ENCODE measurements at regions not wholly inside any gene's neighbourhood (a gene's known extent, or its start where the extent isn't known, plus 50 kb on each side); places are given as distances from the start of the nearest gene placed in this dataset.

DNA sequence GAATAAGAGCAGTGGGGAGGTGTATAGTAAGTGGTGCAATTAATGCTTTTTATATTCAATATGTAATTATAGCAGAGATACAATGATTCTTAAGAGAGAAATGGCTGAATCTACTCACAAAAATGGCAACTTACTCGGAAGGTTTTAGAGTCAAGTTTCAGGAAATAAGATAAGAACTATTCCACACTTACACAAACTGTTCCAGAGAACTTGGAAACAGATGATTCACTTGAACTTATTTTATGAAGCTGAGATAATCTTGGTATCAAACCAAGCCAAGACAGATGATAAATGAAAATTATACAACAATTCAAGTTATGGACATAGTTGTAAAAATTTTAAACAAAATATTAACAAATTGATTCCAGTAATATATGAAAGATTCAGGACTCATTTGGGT lies 311.3 kb upstream of the HS3ST1 start (continued):
- TF ChIP-seq ZNF671 (CRISPR knock-in tag; IDR thresholded peaks at IDR 0.05) = no peak
- TF ChIP-seq, protein P1, sequence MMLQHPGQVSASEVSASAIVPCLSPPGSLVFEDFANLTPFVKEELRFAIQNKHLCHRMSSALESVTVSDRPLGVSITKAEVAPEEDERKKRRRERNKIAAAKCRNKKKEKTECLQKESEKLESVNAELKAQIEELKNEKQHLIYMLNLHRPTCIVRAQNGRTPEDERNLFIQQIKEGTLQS (CRISPR knock-in tag; conservative IDR thresholded peaks at IDR 0.05) = no peak
- no peak for TF ChIP-seq GRHL2 (CRISPR knock-in tag; IDR thresholded peaks at IDR 0.05; ENCODE audit: insufficient replicate concordance, severe bottlenecking)
- no peak for TF ChIP-seq GTF2I (CRISPR knock-in tag; conservative IDR thresholded peaks at IDR 0.05)
- TF ChIP-seq, protein P2, sequence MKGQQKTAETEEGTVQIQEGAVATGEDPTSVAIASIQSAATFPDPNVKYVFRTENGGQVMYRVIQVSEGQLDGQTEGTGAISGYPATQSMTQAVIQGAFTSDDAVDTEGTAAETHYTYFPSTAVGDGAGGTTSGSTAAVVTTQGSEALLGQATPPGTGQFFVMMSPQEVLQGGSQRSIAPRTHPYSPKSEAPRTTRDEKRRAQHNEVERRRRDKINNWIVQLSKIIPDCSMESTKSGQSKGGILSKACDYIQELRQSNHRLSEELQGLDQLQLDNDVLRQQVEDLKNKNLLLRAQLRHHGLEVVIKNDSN (CRISPR knock-in tag; IDR thresholded peaks at IDR 0.05) = no peak
- no peak for TF ChIP-seq NR3C1 (CRISPR knock-in tag; conservative IDR thresholded peaks at IDR 0.05; ENCODE audit: low read depth)
- TF ChIP-seq ZNF121 (CRISPR knock-in tag; IDR thresholded peaks at IDR 0.05) = no peak

DNA sequence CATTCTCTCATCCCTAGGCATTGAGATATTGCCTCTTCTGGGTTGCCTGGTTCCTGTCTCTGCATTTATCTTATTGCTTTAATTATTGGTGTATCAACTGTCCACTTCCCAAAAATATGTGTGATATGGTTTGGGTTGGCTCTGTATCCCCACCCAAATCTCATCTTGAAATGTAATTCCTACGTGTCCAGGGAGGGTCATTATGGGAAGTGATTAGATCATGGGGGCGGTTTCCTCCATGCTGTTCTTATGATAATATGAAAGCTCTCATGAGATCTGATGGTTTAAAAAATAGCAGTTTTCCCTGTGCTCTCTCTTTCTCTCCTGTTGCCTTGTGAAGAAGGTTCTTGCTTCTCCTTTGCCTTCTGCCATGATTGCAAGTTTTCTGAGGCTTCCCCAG lies 308.3 kb upstream of the HS3ST1 start:
- TF ChIP-seq, protein P3, sequence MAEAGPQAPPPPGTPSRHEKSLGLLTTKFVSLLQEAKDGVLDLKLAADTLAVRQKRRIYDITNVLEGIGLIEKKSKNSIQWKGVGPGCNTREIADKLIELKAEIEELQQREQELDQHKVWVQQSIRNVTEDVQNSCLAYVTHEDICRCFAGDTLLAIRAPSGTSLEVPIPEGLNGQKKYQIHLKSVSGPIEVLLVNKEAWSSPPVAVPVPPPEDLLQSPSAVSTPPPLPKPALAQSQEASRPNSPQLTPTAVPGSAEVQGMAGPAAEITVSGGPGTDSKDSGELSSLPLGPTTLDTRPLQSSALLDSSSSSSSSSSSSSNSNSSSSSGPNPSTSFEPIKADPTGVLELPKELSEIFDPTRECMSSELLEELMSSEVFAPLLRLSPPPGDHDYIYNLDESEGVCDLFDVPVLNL (CRISPR knock-in tag; IDR thresholded peaks at IDR 0.05; ENCODE audit: borderline replicate concordance, low read depth) = no peak
- TF ChIP-seq, protein P4, sequence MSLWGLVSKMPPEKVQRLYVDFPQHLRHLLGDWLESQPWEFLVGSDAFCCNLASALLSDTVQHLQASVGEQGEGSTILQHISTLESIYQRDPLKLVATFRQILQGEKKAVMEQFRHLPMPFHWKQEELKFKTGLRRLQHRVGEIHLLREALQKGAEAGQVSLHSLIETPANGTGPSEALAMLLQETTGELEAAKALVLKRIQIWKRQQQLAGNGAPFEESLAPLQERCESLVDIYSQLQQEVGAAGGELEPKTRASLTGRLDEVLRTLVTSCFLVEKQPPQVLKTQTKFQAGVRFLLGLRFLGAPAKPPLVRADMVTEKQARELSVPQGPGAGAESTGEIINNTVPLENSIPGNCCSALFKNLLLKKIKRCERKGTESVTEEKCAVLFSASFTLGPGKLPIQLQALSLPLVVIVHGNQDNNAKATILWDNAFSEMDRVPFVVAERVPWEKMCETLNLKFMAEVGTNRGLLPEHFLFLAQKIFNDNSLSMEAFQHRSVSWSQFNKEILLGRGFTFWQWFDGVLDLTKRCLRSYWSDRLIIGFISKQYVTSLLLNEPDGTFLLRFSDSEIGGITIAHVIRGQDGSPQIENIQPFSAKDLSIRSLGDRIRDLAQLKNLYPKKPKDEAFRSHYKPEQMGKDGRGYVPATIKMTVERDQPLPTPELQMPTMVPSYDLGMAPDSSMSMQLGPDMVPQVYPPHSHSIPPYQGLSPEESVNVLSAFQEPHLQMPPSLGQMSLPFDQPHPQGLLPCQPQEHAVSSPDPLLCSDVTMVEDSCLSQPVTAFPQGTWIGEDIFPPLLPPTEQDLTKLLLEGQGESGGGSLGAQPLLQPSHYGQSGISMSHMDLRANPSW (CRISPR knock-in tag; conservative IDR thresholded peaks at IDR 0.05; ENCODE audit: low read depth) = no peak
- no peak for TF ChIP-seq SMAD3 (CRISPR knock-in tag; IDR thresholded peaks at IDR 0.05; ENCODE audit: borderline replicate concordance)
- no peaks in the 10 kb centered on the region for H3K4me1 Mint-ChIP-seq
- ChIA-PET CTCF (no interaction called here), POLR2A (no interaction called here)
- ATAC-seq = no peak
- peaks cover 3% of the 10 kb centered on the region; the same call in 1 of the 2 replicates for H3K27me3 Mint-ChIP-seq (ENCODE audit: low read depth)
- H3K36me3 Mint-ChIP-seq = peaks cover 26% of the 10 kb centered on the region
- H3K4me3 Mint-ChIP-seq = no peak overlapping the region
- DNase-seq (ENCODE audit: low spot score) = no peak
- H3K27ac Mint-ChIP-seq = no peak overlapping the region
- peaks cover 46% of the 10 kb centered on the region for H3K9me3 Mint-ChIP-seq

DNA sequence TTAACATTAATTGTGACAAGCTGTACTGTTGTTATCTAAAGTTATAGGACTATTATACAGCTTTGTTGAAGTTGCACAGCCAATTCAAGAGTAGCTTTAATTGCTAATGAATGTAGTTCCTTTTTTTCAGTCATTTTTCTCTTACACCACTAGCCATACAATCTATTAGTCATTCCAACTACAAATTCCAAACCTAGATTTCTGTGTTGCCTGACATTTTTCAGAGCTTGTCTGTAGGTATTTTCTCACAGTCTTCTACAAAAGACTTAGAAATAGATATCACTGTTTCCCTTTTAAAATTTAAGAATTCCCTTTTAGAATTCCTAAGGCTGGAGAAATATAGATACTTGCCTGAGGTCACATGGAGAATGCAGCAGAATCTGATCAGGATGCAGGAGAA lies 307.0 kb upstream of the HS3ST1 start:
- Mint-ChIP-seq H3K36me3 (peaks cover 26% of the 10 kb centered on the region), H3K4me1 (no peaks in the 10 kb centered on the region), H3K9me3 (peaks cover 39% of the 10 kb centered on the region), H3K27me3 (ENCODE audit: low read depth) (peaks cover 3% of the 10 kb centered on the region; the same call in 1 of the 2 replicates), H3K4me3 (no peak overlapping the region), H3K27ac (no peak overlapping the region)
- ChIA-PET CTCF (no interaction called here), POLR2A (no interaction called here)
- TF ChIP-seq, protein P5, sequence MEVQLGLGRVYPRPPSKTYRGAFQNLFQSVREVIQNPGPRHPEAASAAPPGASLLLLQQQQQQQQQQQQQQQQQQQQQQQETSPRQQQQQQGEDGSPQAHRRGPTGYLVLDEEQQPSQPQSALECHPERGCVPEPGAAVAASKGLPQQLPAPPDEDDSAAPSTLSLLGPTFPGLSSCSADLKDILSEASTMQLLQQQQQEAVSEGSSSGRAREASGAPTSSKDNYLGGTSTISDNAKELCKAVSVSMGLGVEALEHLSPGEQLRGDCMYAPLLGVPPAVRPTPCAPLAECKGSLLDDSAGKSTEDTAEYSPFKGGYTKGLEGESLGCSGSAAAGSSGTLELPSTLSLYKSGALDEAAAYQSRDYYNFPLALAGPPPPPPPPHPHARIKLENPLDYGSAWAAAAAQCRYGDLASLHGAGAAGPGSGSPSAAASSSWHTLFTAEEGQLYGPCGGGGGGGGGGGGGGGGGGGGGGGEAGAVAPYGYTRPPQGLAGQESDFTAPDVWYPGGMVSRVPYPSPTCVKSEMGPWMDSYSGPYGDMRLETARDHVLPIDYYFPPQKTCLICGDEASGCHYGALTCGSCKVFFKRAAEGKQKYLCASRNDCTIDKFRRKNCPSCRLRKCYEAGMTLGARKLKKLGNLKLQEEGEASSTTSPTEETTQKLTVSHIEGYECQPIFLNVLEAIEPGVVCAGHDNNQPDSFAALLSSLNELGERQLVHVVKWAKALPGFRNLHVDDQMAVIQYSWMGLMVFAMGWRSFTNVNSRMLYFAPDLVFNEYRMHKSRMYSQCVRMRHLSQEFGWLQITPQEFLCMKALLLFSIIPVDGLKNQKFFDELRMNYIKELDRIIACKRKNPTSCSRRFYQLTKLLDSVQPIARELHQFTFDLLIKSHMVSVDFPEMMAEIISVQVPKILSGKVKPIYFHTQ (CRISPR knock-in tag; IDR thresholded peaks at IDR 0.05) = no peak
- TF ChIP-seq, protein P6, sequence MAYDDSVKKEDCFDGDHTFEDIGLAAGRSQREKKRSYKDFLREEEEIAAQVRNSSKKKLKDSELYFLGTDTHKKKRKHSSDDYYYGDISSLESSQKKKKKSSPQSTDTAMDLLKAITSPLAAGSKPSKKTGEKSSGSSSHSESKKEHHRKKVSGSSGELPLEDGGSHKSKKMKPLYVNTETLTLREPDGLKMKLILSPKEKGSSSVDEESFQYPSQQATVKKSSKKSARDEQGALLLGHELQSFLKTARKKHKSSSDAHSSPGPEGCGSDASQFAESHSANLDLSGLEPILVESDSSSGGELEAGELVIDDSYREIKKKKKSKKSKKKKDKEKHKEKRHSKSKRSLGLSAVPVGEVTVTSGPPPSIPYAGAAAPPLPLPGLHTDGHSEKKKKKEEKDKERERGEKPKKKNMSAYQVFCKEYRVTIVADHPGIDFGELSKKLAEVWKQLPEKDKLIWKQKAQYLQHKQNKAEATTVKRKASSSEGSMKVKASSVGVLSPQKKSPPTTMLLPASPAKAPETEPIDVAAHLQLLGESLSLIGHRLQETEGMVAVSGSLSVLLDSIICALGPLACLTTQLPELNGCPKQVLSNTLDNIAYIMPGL (CRISPR knock-in tag; IDR thresholded peaks at IDR 0.05) = no peak
- no peak for TF ChIP-seq NR3C1 (CRISPR knock-in tag; conservative IDR thresholded peaks at IDR 0.05; ENCODE audit: low read depth)
- TF ChIP-seq, protein P7, sequence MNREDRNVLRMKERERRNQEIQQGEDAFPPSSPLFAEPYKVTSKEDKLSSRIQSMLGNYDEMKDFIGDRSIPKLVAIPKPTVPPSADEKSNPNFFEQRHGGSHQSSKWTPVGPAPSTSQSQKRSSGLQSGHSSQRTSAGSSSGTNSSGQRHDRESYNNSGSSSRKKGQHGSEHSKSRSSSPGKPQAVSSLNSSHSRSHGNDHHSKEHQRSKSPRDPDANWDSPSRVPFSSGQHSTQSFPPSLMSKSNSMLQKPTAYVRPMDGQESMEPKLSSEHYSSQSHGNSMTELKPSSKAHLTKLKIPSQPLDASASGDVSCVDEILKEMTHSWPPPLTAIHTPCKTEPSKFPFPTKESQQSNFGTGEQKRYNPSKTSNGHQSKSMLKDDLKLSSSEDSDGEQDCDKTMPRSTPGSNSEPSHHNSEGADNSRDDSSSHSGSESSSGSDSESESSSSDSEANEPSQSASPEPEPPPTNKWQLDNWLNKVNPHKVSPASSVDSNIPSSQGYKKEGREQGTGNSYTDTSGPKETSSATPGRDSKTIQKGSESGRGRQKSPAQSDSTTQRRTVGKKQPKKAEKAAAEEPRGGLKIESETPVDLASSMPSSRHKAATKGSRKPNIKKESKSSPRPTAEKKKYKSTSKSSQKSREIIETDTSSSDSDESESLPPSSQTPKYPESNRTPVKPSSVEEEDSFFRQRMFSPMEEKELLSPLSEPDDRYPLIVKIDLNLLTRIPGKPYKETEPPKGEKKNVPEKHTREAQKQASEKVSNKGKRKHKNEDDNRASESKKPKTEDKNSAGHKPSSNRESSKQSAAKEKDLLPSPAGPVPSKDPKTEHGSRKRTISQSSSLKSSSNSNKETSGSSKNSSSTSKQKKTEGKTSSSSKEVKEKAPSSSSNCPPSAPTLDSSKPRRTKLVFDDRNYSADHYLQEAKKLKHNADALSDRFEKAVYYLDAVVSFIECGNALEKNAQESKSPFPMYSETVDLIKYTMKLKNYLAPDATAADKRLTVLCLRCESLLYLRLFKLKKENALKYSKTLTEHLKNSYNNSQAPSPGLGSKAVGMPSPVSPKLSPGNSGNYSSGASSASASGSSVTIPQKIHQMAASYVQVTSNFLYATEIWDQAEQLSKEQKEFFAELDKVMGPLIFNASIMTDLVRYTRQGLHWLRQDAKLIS (CRISPR knock-in tag; IDR thresholded peaks at IDR 0.05; ENCODE audit: borderline replicate concordance) = no peak
- no peak for DNase-seq (ENCODE audit: low spot score)
- no peak for ATAC-seq
